ENCODE measurements at regions not wholly inside any gene's neighbourhood (a gene's known extent, or its start where the extent isn't known, plus 50 kb on each side); places are given as distances from the start of the nearest gene placed in this dataset.
A peak's percentile ranks its signal among the peaks of the same experiment; 100 is the strongest.

GRCh38 chr2:136468799-136469369, 296.5 kb upstream of the THSD7B start:
- DNase-seq (ENCODE audit: low read depth), result no peak

GRCh38 chr2:136452528-136452927, 312.8 kb upstream of the THSD7B start:
- no peak for DNase-seq (ENCODE audit: low read depth)

- no peak for DNase-seq (ENCODE audit: low read depth)
Measured at GRCh38 chr2:136448986-136449780, 316.2 kb upstream of the THSD7B start.

- DNase-seq (ENCODE audit: low read depth), result peak; percentile 4
Measured at GRCh38 chr2:136448432-136448831, 316.9 kb upstream of the THSD7B start.

GRCh38 chr2:136444323-136444722, 321.0 kb upstream of the THSD7B start:
- DNase-seq (ENCODE audit: low read depth), result no peak

- DNase-seq (ENCODE audit: low read depth), result no peak
Measured at GRCh38 chr2:136443661-136444060, 321.7 kb upstream of the THSD7B start.

GRCh38 chr2:136441979-136442714, 323.2 kb upstream of the THSD7B start:
- no peak for DNase-seq (ENCODE audit: low read depth)

GRCh38 chr2:136439064-136439676, 321.2 kb upstream of the CXCR4 start:
- no peak for DNase-seq (ENCODE audit: low read depth)

GRCh38 chr2:136437461-136437860, 319.5 kb upstream of the CXCR4 start:
- no peak for DNase-seq (ENCODE audit: low read depth)

- DNase-seq (ENCODE audit: low read depth), result no peak
Measured at GRCh38 chr2:136436936-136437335, 319.0 kb upstream of the CXCR4 start.

GRCh38 chr2:136434251-136434715, 316.3 kb upstream of the CXCR4 start:
- no peak for DNase-seq (ENCODE audit: low read depth)

- DNase-seq (ENCODE audit: low read depth), result no peak
Measured at GRCh38 chr2:136433261-136433660, 315.3 kb upstream of the CXCR4 start.

- DNase-seq (ENCODE audit: low read depth), result no peak
Measured at GRCh38 chr2:136424112-136424511, 306.2 kb upstream of the CXCR4 start.

- peak; percentile 55 for DNase-seq (ENCODE audit: low read depth)
Measured at GRCh38 chr2:136423516-136423996, 305.6 kb upstream of the CXCR4 start.

GRCh38 chr2:136422512-136422911, 304.6 kb upstream of the CXCR4 start:
- DNase-seq (ENCODE audit: low read depth), result no peak

- no peak for DNase-seq (ENCODE audit: low read depth)
Measured at GRCh38 chr2:136420346-136420745, 302.4 kb upstream of the CXCR4 start.

- DNase-seq (ENCODE audit: low read depth), result no peak
Measured at GRCh38 chr2:136411946-136412345, 294.0 kb upstream of the CXCR4 start.

- DNase-seq (ENCODE audit: low read depth), result no peak
Measured at GRCh38 chr2:136410673-136411072, 292.7 kb upstream of the CXCR4 start.

- DNase-seq (ENCODE audit: low read depth), result no peak
Measured at GRCh38 chr2:136408795-136409194, 290.8 kb upstream of the CXCR4 start.

- DNase-seq (ENCODE audit: low read depth), result no peak
Measured at GRCh38 chr2:136407952-136408318, 290.0 kb upstream of the CXCR4 start.

- DNase-seq (ENCODE audit: low read depth), result no peak
Measured at GRCh38 chr2:136407117-136407951, 289.4 kb upstream of the CXCR4 start.

GRCh38 chr2:136404925-136405324, 287.0 kb upstream of the CXCR4 start:
- DNase-seq (ENCODE audit: low read depth), result no peak
